Ascending aorta (tissue), 2 donors: ENCODE measurements at regions not wholly inside any gene's neighbourhood (a gene's known extent, or its start where the extent isn't known, plus 50 kb on each side); places are given as distances from the start of the nearest gene placed in this dataset.
"Not testable (repeated sequence)": the region's sequence is repeated elsewhere in the genome, so short reads cannot be mapped to it uniquely, and the experiment has no call there.

Experiments
- DNase-seq, 2 donors: peaks; one replicate each; pipeline ENCODE4 v3.0.0-alpha.2; 2019; ENCODE audit warnings: low spot score in 2 of 2
- H3K27ac ChIP-seq, 2 donors: fragments of 200-600 bp; sonication (generic); one replicate each; pipeline ENCODE4 v1.5.1; 2016 to 2017; ENCODE audit warnings: mild to moderate bottlenecking in 1 of 2
- H3K27me3 ChIP-seq: fragments of 200-600 bp; sonication (generic); one replicate; pipeline ENCODE4 v1.5.1; 2017
- H3K36me3 ChIP-seq, 2 donors: fragments of 200-600 bp; sonication (generic); one replicate each; pipeline ENCODE4 v1.5.1; 2016
- H3K4me1 ChIP-seq, 2 donors: fragments of 200-600 bp; sonication (generic); one replicate each; pipeline ENCODE4 v1.5.1; 2016 to 2017; ENCODE audit warnings: mild to moderate bottlenecking in 1 of 2
- H3K4me3 ChIP-seq, 2 donors: fragments of 200-600 bp; sonication (generic); one replicate each; pipeline ENCODE4 v1.5.1; 2016 to 2017; ENCODE audit warnings: mild to moderate bottlenecking in 1 of 2
- H3K9me3 ChIP-seq, 2 donors: fragments of 200-600 bp; sonication (generic); one replicate each; pipeline ENCODE4 v1.5.1; 2016
- intact Hi-C: fragments of 100-400 bp; cut with DNase I; formaldehyde crosslinking; loops from one replicate; pipeline ENCODE4 v1.15.1; 2023
- TF ChIP-seq, protein P1 (sequence below), 3 experiments: fragments of 200-600 bp in 2 of 3; fragments of 450-650 bp in 1 of 3; sonication (generic) in 2 of 3; IDR thresholded peaks; one replicate each; pipeline ENCODE4 v1.5.1; 2016 to 2019; ENCODE audit warnings: antibody characterized with exemption in 3 of 3, mild to moderate bottlenecking in 1 of 3, moderate library complexity in 1 of 3

DNA sequence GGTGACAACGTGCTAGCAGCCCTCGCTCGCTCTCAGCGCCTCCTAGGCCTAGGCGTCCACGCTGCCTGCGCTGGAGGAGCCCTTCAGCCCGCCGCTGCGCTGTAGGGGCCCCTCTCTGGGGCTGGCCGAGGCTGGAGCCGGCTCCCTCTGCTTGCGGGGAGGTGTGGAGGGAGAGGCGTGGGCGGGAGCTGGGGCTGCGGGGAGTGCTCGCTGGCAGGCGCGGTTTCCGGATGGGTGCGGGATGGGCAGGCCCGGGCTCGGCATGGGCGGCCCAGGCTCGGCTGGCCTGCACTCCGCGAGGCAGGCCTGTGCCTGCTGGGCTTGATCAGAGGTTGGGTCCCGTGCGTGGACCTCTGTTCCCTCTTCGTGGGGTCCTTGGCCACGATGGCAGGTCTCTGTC lies 472.6 kb downstream of the PRR16 start:
- no peak for DNase-seq
- Histone ChIP-seq H3K4me1 (no peaks in the 10 kb centered on the region), H3K9me3 (no peaks in the 10 kb centered on the region), H3K4me3 (no peak overlapping the region), H3K27ac (no peak overlapping the region), H3K36me3 (no peaks in the 10 kb centered on the region), H3K27me3 (no peaks in the 10 kb centered on the region)
- intact Hi-C loops, result no loop called here
- TF ChIP-seq, protein P1, sequence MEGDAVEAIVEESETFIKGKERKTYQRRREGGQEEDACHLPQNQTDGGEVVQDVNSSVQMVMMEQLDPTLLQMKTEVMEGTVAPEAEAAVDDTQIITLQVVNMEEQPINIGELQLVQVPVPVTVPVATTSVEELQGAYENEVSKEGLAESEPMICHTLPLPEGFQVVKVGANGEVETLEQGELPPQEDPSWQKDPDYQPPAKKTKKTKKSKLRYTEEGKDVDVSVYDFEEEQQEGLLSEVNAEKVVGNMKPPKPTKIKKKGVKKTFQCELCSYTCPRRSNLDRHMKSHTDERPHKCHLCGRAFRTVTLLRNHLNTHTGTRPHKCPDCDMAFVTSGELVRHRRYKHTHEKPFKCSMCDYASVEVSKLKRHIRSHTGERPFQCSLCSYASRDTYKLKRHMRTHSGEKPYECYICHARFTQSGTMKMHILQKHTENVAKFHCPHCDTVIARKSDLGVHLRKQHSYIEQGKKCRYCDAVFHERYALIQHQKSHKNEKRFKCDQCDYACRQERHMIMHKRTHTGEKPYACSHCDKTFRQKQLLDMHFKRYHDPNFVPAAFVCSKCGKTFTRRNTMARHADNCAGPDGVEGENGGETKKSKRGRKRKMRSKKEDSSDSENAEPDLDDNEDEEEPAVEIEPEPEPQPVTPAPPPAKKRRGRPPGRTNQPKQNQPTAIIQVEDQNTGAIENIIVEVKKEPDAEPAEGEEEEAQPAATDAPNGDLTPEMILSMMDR (IDR thresholded peaks at IDR 0.05), result no peak

DNA sequence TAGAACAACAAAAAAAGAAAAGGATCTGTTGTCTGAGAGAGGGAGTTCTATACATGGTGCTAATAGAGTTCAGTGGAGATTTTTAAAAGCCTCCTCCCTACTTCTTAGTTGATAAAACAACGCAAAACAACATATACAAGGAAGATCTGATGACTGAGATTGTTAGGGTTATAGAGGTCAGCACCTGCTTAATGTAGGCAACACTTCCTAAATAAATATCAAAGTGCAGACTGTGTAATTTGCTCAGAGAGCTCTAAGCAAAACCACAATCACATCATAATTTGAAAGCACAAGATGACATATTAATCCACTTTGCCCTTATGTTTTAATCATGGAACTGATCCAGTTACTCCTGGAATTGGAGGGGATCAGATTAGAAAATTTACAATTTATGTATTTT lies 474.5 kb downstream of the PRR16 start:
- H3K4me3 ChIP-seq, result no peak overlapping the region
- intact Hi-C loops, result no loop called here
- H3K27me3 ChIP-seq, result no peaks in the 10 kb centered on the region
- TF ChIP-seq, protein P1 (IDR thresholded peaks at IDR 0.05), result no peak
- no peak for DNase-seq
- no peak overlapping the region for H3K27ac ChIP-seq
- H3K9me3 ChIP-seq, result no peaks in the 10 kb centered on the region
- no peaks in the 10 kb centered on the region for H3K36me3 ChIP-seq
- H3K4me1 ChIP-seq, result no peaks in the 10 kb centered on the region

DNA sequence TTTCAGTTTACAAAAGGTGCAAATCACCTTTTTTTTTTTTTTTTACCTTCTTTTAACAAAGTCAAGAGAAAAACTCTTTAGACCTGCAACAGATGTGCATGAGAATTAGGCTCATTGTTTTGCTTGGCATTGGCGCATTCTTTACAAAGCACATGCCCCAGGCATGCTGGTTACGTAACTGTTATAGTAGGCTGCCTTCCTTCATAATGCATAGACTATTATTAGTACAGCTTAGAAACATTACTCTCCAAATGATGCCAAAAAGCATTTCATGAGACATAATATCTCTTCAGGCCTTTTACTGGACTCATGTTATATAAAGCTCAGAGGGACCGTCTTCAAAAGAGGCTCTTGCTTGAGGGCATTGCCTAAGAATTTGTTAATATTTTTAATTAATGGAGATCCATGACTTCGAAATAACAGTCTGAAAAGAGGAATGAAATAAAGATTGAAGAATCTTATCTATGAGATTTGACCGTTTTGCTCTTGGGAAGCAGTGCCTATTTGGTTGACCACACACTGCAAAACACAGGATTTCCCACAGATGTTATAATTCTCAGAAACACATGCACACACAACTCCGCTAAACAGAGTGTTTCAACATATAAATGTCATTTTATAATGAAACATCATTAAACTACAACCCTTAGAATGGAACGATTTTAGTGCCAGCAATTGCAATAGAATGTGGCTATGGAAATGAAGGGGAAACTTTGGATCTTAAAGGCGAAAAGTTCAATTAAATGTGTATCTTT lies 478.7 kb downstream of the PRR16 start:
- DNase-seq, result no peak
- Histone ChIP-seq H3K9me3 (no peaks in the 10 kb centered on the region), H3K27ac (no peak overlapping the region), H3K36me3 (no peaks in the 10 kb centered on the region), H3K27me3 (no peaks in the 10 kb centered on the region), H3K4me3 (no peak overlapping the region), H3K4me1 (no peaks in the 10 kb centered on the region)
- intact Hi-C loops, result no loop called here
- TF ChIP-seq, protein P1 (IDR thresholded peaks at IDR 0.05), result no peak

DNA sequence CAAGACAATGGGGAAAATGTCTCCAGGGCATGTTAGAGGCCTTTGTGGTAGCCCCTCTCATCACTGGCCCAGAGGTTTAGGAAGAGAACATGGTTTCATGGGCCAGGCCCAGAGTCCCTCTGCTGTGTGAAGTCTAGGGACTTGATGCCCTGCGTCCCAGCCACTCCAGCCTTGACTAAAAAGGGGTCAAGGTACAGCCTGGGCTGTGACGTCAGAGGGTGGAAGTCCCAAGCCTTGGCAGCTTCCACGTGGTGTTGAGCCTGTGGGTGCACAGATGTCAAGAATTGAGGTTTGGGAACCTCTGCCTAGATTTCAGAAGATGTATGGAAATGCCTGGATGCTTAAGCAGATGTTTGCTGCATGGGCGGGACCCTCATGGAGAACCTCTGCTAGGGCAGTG lies 485.5 kb downstream of the PRR16 start:
- H3K4me1 ChIP-seq, H3K27ac ChIP-seq, H3K27me3 ChIP-seq, H3K36me3 ChIP-seq, DNase-seq, intact Hi-C loops, H3K9me3 ChIP-seq, H3K4me3 ChIP-seq: not testable (repeated sequence)

DNA sequence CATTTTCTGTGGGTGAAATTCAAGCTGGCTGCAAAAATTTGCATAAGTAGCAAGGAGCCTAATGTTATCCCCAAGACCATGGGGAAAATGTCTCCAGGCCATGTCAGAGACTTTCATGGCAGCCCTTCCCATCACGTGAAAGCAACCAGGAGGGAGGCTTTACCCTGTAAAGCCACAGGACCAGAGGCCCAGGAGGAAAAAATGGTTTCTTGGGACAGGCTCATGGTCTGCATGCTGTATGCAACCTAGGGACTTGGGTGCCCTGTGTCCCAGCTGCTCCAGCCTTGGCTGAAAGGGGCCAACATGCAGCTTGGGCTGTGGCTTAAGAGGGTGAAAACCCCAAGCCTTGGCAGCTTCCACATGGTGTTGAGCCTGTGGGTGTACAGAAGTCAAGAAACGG lies 489.3 kb downstream of the PRR16 start:
- intact Hi-C loops, H3K4me3 ChIP-seq, H3K4me1 ChIP-seq, H3K27ac ChIP-seq, H3K36me3 ChIP-seq, DNase-seq, H3K27me3 ChIP-seq, H3K9me3 ChIP-seq: not testable (repeated sequence)

DNA sequence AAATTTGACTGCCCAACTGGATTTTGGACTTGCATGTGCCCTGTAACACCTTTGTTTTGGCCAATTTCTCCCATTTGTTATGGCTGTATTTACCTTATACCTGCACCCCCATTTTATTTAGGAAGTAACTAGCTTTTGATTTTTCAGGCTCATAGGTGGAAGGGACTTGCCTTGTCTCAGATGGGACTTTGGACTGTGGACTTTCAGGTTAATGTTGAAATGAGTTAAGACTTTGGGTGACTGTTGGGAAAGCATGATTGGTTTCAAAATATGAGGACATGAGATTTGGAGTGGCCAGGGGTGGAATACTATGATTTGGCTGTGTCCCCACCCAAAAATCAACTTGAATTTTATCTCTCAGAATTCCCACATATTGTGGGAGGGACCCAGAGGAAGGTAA lies 490.2 kb downstream of the PRR16 start:
- H3K27ac ChIP-seq, result no peak overlapping the region
- intact Hi-C loops, result no loop called here
- TF ChIP-seq, protein P1 (IDR thresholded peaks at IDR 0.05), result no peak

DNA sequence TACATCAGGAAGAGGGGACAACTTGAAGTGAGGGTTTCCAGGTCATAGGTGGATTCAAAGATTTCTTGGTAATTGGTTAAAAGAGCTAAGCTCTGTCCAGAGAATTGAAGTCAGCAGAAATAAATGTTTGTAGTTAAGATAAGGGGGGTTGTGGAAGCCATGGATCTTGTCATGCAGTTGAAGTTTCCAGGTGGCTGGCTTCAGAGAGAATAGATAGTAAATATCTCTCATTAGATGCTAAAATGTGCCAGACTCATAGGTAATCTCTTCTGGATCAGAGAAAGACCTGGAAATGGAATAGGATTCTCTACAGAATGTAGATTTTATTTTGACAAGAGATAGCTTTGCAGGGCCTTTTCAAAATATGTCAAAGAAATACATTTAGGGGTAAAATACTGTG lies 491.7 kb downstream of the PRR16 start:
- Histone ChIP-seq H3K36me3 (no peaks in the 10 kb centered on the region), H3K4me3 (no peak overlapping the region), H3K27ac (no peak overlapping the region), H3K27me3 (no peaks in the 10 kb centered on the region), H3K4me1 (no peaks in the 10 kb centered on the region), H3K9me3 (no peaks in the 10 kb centered on the region)
- no peak for DNase-seq
- TF ChIP-seq, protein P1 (IDR thresholded peaks at IDR 0.05), result no peak
- intact Hi-C loops, result no loop called here

More for the DNA sequence above, 490.2 kb downstream of the PRR16 start:
- Histone ChIP-seq H3K27me3 (no peaks in the 10 kb centered on the region), H3K36me3 (no peaks in the 10 kb centered on the region), H3K9me3 (no peaks in the 10 kb centered on the region), H3K4me3 (no peak overlapping the region), H3K4me1 (no peaks in the 10 kb centered on the region)
- no peak for DNase-seq
